OCI-M2 (cell line): ENCODE measurements at regions not wholly inside any gene's neighbourhood (a gene's known extent, or its start where the extent isn't known, plus 50 kb on each side); places are given as distances from the start of the nearest gene placed in this dataset.

Experiments
- DNase-seq: peaks from one replicate; lab custom pipeline; 2025; ENCODE audit not compliant: unreplicated experiment; lab: John Stamatoyannopoulos, UW

GRCh38 chr12:98453492-98453891 lies 61.9 kb upstream of the TMPO start:
- DNase-seq: no peak

- no peak for DNase-seq
Measured at GRCh38 chr12:98456041-98456440, 59.3 kb upstream of the TMPO start.

- DNase-seq: no peak
Measured at GRCh38 chr12:98456576-98457573, 58.5 kb upstream of the TMPO start.

- no peak for DNase-seq
Measured at GRCh38 chr12:98464190-98464589, 51.2 kb upstream of the TMPO start.

GRCh38 chr12:98465505-98465904 lies 49.9 kb upstream of the TMPO start:
- no peak for DNase-seq
